A673 (cell line): ENCODE measurements at regions not wholly inside any gene's neighbourhood (a gene's known extent, or its start where the extent isn't known, plus 50 kb on each side); places are given as distances from the start of the nearest gene placed in this dataset.

ENCODE experiments used
- BruUV-seq: library from RNA; stranded (reverse); fragments of 400-500 nt; replicated peaks from 2 replicates; lab custom pipeline; 2021; lab: Mats Ljungman, UMichigan
- CTCF ChIA-PET: fragments of 300-600 bp; sonication (Branson Sonifier 250); formaldehyde crosslinking; loops from one replicate; lab custom pipeline; 2022; ENCODE audit warnings: antibody characterized with exemption; lab: Charles Lee
- POLR2A ChIA-PET: fragments of 300-600 bp; sonication (Branson Sonifier 250); formaldehyde crosslinking; loops from one replicate; lab custom pipeline; 2022; ENCODE audit warnings: antibody characterized with exemption; ENCODE audit not compliant: low non-redundant PET; lab: Charles Lee
- DNase-seq: peaks from one replicate; pipeline ENCODE4 v3.0.0-alpha.2; 2015; ENCODE audit warnings: low spot score
- H3K27ac ChIP-seq: fragments of 200-600 bp; sonication (generic); 2 replicates; pipeline ENCODE4 v1.5.1; 2016; ENCODE audit warnings: mixed run types, low read depth, mild to moderate bottlenecking, mixed read lengths, antibody characterized with exemption, low read length; ENCODE audit not compliant: poor library complexity, severe bottlenecking
- H3K27me3 ChIP-seq: fragments of 200-600 bp; sonication (generic); replicated peaks from 2 replicates; pipeline ENCODE4 v1.6.1; 2017; ENCODE audit warnings: mixed run types, low read depth, mild to moderate bottlenecking, mixed read lengths, antibody characterized with exemption, low read length; ENCODE audit not compliant: insufficient read depth, poor library complexity
- H3K36me3 ChIP-seq: fragments of 200-600 bp; sonication (generic); 2 replicates; pipeline ENCODE4 v1.6.1; 2016; ENCODE audit warnings: mixed run types, mild to moderate bottlenecking, mixed read lengths, antibody characterized with exemption, low read length; ENCODE audit not compliant: insufficient read depth, poor library complexity, severe bottlenecking
- H3K4me1 ChIP-seq: fragments of 200-600 bp; sonication (generic); 2 replicates; pipeline ENCODE4 v1.6.1; 2017; ENCODE audit warnings: mixed run types, mild to moderate bottlenecking, mixed read lengths, antibody characterized with exemption, low read length; ENCODE audit not compliant: insufficient read depth, poor library complexity, severe bottlenecking
- H3K4me3 ChIP-seq: fragments of 200-600 bp; sonication (generic); 2 replicates; pipeline ENCODE4 v1.5.1; 2016; ENCODE audit warnings: low read depth, mixed run types, mild to moderate bottlenecking, mixed read lengths, low read length; ENCODE audit not compliant: poor library complexity, severe bottlenecking
- H3K9me3 ChIP-seq: fragments of 200-600 bp; sonication (generic); 2 replicates; pipeline ENCODE4 v1.6.1; 2016; ENCODE audit warnings: mixed run types, low read depth, mild to moderate bottlenecking, mixed read lengths, antibody characterized with exemption, low read length; ENCODE audit not compliant: poor library complexity, severe bottlenecking
- EZH2 ChIP-seq: fragments of 200-600 bp; sonication (generic); IDR thresholded peaks from 2 replicates; pipeline ENCODE4 v1.6.1; 2017; ENCODE audit warnings: borderline replicate concordance, low read depth, mild to moderate bottlenecking, mixed read lengths, antibody characterized with exemption, low read length; ENCODE audit not compliant: poor library complexity, severe bottlenecking
- intact Hi-C: fragments of 100-400 bp; cut with micrococcal nuclease; formaldehyde crosslinking; loops from one replicate; pipeline ENCODE4 v1.10.0; 2022; ENCODE audit not compliant: unreplicated experiment
- TF ChIP-seq, protein P1 (sequence below): fragments of 300-800, 200-600 bp; sonication (generic); conservative IDR thresholded peaks from 2 replicates; pipeline ENCODE4 v1.5.1; 2017; ENCODE audit warnings: low read depth, mild to moderate bottlenecking, antibody characterized with exemption, low read length, moderate library complexity, mixed read lengths

DNA sequence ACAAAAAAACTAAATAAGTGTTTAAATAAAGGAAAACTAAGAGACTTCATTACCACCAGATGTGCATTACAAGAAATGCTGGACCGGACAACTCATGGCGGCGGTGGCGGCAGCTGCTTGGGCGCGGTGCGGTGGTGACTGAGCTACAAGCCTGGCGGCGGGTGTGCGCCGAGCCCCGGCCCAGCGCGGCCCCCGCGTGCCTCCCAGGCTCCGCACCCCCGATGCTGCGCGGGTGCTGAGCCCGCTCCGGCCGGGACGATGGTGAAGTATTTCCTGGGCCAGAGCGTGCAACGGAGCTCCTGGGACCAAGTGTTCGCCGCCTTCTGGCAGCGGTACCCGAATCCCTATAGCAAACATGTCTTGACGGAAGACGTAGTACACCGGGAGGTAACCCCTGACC lies 52.2 kb upstream of the RCOR3 start:
- no peaks in the 10 kb centered on the region for H3K27me3 ChIP-seq
- no peak for TF ChIP-seq EZH2
- TF ChIP-seq, protein P1, sequence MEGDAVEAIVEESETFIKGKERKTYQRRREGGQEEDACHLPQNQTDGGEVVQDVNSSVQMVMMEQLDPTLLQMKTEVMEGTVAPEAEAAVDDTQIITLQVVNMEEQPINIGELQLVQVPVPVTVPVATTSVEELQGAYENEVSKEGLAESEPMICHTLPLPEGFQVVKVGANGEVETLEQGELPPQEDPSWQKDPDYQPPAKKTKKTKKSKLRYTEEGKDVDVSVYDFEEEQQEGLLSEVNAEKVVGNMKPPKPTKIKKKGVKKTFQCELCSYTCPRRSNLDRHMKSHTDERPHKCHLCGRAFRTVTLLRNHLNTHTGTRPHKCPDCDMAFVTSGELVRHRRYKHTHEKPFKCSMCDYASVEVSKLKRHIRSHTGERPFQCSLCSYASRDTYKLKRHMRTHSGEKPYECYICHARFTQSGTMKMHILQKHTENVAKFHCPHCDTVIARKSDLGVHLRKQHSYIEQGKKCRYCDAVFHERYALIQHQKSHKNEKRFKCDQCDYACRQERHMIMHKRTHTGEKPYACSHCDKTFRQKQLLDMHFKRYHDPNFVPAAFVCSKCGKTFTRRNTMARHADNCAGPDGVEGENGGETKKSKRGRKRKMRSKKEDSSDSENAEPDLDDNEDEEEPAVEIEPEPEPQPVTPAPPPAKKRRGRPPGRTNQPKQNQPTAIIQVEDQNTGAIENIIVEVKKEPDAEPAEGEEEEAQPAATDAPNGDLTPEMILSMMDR, result no peak
- H3K9me3 ChIP-seq, result no peaks in the 10 kb centered on the region
- no peaks in the 10 kb centered on the region for H3K4me1 ChIP-seq
- H3K36me3 ChIP-seq, result no peaks in the 10 kb centered on the region
- POLR2A ChIA-PET, result no interaction called here
- H3K27ac ChIP-seq, result no peak overlapping the region
- H3K4me3 ChIP-seq, result no peak overlapping the region
- intact Hi-C loops, result no loop called here
- BruUV-seq, result no TSS peak
- CTCF ChIA-PET, result no interaction called here
- DNase-seq, result no peak

DNA sequence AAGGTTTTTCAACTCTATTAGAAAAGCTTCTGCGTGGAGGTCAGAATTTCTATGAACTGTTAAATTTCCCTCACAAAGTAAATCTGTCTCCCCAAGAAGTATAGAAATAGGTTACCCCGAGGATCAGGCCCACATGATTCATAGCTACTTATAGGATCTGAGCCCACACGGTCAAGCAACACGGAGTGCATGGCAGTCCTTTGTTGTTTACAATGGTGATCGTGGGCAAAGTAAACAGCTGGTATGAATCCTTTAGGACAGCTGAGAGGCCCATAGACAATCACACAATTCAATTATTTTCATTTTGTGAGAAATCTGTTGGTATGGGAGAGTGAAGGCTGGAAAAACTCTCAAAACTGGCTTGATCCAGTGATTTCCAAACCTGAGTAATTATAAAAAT lies 58.9 kb upstream of the RCOR3 start:
- Histone ChIP-seq H3K4me3 (no peak overlapping the region), H3K36me3 (no peaks in the 10 kb centered on the region), H3K27ac (no peak overlapping the region), H3K9me3 (no peaks in the 10 kb centered on the region), H3K4me1 (no peaks in the 10 kb centered on the region), H3K27me3 (peaks cover 1% of the 10 kb centered on the region)
- no peak for TF ChIP-seq EZH2
- TF ChIP-seq, protein P1, result no peak
- CTCF ChIA-PET, result no interaction called here
- no TSS peak for BruUV-seq
- DNase-seq, result no peak
- intact Hi-C loops, result no loop called here
- POLR2A ChIA-PET, result no interaction called here

DNA sequence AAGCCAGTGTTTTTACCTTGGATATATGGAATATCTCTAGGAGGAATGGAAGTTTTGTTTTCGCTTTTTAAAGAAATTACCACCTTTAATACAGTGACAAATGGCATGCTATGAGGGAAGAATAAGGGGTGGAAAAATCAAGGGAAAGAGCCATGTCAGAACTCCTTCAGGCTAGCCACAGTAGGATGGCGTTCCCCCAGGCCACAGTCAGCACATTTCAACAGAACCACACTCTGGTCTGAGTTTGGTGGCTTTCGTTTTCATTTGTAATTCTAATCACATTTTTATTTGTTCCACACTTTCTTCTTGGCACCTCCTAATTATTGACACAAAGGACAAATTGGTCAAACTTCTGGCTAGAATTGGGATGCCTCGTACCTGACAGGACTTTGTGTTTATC lies 60.3 kb upstream of the RCOR3 start:
- Histone ChIP-seq H3K36me3 (no peaks in the 10 kb centered on the region), H3K4me3 (no peak overlapping the region), H3K4me1 (no peaks in the 10 kb centered on the region), H3K9me3 (no peaks in the 10 kb centered on the region), H3K27me3 (peaks cover 11% of the 10 kb centered on the region), H3K27ac (no peak overlapping the region)
- BruUV-seq, result no TSS peak
- no peak for DNase-seq
- intact Hi-C loops, result no loop called here
- TF ChIP-seq, protein P1, result no peak
- TF ChIP-seq EZH2, result no peak
- POLR2A ChIA-PET, result no interaction called here
- CTCF ChIA-PET, result no interaction called here
